C4-2B (cell line): ENCODE measurements at regions not wholly inside any gene's neighbourhood (a gene's known extent, or its start where the extent isn't known, plus 50 kb on each side); places are given as distances from the start of the nearest gene placed in this dataset.

ENCODE experiments used
- ZFX ChIP-seq: fragments of 450-650 bp; IDR thresholded peaks from 2 replicates; pipeline ENCODE4 v1.6.1; 2017
- TF ChIP-seq, protein P1 (sequence below): fragments of 450-650 bp; conservative IDR thresholded peaks from 2 replicates; pipeline ENCODE4 v1.5.1; 2017; ENCODE audit warnings: mild to moderate bottlenecking

DNA sequence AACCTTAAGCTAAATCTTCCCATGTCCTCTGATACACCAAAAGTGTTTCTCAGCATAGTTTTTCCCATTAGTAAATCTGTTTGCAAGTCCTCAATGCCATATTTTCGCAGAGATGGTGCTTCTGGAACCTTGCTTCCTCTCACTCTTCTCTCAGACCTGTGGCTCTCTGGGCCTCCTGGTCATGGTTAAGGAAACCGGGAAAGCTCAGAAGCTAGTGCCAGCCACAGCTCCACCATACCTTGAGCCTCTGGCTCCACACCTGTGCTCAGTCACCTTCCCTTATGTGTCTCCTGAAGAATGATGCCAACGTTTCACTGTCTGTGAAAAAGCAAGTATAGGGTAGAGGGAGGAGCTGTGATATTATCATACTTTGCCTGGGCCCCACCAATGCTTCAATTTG, 149.6 kb downstream of the CYP26A1 start:
- TF ChIP-seq, protein P1, sequence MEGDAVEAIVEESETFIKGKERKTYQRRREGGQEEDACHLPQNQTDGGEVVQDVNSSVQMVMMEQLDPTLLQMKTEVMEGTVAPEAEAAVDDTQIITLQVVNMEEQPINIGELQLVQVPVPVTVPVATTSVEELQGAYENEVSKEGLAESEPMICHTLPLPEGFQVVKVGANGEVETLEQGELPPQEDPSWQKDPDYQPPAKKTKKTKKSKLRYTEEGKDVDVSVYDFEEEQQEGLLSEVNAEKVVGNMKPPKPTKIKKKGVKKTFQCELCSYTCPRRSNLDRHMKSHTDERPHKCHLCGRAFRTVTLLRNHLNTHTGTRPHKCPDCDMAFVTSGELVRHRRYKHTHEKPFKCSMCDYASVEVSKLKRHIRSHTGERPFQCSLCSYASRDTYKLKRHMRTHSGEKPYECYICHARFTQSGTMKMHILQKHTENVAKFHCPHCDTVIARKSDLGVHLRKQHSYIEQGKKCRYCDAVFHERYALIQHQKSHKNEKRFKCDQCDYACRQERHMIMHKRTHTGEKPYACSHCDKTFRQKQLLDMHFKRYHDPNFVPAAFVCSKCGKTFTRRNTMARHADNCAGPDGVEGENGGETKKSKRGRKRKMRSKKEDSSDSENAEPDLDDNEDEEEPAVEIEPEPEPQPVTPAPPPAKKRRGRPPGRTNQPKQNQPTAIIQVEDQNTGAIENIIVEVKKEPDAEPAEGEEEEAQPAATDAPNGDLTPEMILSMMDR: no peak
- no peak for TF ChIP-seq ZFX
